ENCODE measurements at regions not wholly inside any gene's neighbourhood (a gene's known extent, or its start where the extent isn't known, plus 50 kb on each side); places are given as distances from the start of the nearest gene placed in this dataset.

DNA sequence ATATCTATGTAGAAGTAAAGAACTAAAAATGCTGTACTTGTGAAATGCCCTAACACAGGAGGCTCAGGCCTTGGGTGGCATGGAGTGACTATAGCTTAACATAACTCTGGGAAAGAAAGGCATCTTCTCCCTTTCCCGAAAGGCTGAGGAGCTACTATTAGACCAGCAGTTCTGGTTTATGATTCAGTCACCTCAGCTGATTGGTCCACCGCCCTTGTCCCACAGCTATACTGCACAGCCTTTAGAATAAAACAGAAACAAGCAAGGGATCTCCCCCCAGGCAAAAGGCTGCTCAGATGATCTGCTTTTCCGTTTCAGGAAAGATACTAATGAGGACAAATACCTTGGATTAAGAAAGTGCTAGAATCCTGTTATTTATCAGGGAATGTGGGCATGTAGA lies 171.3 kb downstream of the SNCA start:
- DNase-seq (ENCODE audit: low read depth in 4 of 4, low spot score in 1 of 4), result no peak

DNA sequence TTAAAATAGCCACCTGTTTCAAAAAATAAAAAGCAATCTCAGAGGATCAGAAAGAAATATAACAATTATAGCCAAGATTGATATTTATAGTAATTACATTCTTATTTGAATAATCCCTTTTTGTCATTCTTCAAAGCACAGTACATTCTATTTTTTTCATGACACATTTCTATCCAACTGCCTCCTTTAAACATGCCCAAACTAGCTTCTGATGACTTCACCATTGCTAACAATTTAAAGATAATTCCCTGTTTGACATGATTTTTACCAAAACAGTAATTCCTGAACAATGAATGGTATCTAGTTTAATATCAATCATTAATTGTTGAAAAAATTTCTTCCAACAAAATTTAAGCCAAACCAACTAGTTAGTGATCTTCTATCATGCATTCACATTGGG lies 172.4 kb downstream of the SNCA start:
- no peak for DNase-seq (ENCODE audit: low read depth in 4 of 4, low spot score in 1 of 4)

DNA sequence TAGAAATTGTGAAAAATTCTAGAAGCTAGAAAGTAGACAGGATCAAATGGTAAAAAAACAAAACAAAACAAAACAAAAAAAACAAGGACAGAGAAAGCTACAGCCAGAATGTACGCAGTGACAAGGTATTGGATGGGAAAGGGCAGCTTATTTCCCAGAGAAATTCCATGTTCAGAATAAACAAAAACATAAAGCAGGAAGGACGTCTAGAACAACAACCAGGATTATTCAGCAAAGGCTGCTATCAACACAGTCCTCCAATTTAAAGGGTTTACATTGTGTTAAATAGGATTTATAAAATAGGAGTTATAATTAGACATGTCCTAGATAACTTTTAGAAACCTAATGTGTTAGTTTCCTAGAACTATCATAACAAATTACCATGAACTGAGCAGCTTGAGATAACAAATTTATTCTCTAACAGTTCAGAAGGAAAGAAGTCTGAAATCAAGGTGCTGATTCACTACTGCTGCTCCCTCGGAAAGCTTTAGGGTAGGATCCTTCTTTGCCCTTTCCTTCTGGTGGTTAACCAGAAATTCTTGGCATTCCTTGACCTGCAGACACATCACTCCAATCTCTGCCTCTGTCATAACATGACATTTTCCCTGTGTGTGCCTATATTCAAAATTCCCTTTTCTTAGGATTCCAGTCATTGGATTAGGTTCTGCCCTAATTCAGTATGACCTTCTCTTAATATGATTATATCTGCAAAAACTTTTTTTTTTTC lies 175.6 kb downstream of the SNCA start:
- DNase-seq (ENCODE audit: low read depth in 4 of 4, low spot score in 1 of 4), result no peak

DNA sequence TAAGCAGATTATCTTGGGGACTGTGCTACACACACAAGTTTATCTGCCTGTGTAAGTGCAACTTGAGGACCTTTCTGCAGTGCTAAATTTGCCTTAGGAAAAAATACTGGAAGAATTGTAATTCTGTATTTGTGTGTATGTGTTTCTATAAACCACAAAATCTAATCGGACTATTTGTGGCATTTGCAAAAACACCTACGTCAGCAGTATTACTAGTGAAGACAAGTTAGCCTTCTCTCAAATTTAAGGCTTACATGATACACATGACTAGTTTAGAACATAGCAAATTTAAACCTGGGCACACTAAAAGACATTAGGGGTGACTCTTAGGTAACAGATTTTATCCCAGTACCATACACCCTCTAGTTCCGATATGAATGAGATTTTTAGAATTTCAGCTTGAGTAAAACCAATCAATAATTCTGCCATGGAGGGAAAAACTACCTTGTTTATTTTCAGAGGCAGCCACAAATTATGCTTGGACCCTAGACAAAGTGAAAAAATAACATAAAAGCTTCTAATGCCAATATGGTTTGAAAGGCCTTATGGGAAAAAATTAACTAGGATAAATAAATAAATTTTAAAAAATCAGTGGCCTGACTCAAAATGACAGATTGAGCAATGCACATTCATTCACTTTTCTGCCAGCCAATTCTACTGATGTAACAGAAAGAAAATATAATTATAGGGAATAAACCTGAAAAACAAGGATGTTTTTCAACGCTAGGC lies 176.4 kb downstream of the SNCA start:
- DNase-seq (ENCODE audit: low read depth in 4 of 4, low spot score in 1 of 4), result no peak

DNA sequence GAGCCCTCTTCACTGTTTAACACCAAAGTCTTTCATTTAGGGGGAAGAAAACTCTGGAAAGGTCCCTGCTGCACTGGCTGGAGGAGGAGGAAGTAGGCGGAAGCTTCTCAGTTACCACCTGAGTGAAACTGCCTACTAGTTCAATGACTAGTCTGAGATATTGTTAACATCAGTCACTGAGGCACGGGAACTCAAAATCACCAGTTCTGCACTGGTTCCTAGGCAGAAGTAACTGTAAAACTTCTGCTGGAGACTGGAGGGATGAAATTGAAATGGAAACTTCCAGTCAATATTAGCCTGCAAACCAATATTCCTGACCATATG lies 178.3 kb downstream of the SNCA start:
- no peak for DNase-seq (ENCODE audit: low read depth in 4 of 4, low spot score in 1 of 4)

DNA sequence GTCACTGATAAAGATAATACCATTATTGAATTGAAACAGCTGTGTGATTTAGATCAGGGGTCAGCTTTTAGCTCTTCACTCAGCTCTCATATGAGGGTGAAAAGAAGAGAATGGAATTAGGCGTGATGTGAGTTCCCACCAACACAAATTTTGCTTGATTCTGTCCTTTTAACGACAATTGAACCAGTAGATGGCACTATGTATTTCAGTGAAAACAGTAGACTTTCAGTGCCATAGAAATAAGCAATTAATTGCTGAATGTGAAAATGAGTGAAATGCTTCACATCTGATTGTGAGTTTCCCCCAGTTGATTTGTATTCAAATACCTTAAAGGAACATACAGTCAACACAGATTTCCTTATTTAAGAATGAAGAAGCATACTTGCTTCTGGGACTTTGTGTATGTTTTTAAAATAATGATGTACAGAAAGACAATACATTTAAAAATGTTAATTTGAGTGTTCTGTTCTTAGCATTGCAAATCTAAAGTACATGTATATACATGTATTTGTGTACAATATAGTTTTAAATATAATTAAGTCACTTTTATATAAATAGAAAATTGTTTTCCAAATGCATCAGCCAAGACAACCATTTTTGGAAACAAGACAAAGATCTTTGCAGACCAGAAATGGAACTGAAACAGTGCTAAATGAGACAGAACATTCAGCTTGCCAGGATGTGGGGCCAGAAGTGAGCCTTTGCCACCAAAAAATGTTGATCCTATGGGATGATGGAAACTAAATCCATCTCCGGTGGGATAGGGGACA lies 178.8 kb downstream of the SNCA start:
- DNase-seq (ENCODE audit: low read depth in 4 of 4, low spot score in 1 of 4), result no peak

GRCh38 chr4:89653012-89653411 lies 183.9 kb downstream of the SNCA start:
- no peak for DNase-seq (ENCODE audit: low read depth in 4 of 4, low spot score in 1 of 4)

DNA sequence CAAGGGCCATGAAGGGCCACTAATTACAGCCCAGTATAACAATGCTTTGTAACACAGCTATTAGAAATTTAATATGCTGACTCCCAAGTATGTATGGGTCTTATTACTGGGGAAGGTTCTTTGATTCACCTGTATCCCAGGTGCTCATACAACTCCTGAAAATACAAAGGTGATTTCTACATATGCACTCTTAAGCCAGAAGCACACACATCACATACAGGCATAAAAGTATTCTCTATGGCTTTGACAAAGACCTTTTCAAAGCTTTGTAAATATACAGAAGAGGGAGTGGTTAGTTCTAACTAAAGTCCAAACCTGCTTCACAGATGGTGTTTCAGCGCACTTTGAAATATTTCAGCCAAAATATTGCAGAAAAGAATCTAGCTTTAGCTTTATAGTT lies 191.5 kb downstream of the SNCA start:
- no peak for DNase-seq (ENCODE audit: low read depth in 4 of 4, low spot score in 1 of 4)

GRCh38 chr4:89641367-89641687 lies 195.6 kb downstream of the SNCA start:
- no peak for DNase-seq (ENCODE audit: low read depth in 4 of 4, low spot score in 1 of 4)

DNA sequence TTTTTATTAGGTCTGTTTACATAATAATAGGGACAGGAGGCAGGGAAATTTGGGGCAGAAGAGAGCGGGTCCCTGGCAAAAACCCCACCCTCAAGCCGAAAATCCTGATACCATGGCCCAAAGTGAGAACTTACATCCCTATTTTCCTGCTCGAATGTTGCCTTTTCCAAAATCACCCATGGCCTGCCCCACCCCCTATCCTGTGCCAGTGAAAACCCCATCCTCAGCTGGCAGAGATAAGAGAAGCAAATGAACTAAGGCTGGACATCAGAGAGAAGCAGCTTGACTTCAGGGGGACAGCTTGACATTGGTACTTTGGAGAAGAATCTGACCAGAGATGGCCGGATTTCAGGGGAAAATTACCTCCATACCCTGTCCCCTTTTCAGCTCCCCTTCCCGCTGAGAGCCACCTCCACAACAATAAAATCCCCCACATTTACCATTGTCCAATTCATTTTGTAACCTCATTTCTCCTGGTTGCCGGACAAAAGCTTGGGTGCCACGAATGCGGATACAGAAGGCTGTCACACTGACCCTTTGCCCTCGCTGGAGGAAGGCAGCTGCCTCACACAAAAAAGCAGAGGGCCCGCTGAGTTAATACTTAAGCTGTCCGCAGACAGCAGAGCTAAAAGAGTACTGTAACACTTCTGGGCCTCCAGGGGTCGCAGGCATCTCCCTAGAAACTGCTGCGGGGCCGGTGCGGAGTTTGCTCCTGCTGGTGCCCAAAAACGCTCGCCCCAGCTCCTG lies 196.2 kb downstream of the SNCA start:
- DNase-seq (ENCODE audit: low read depth in 4 of 4, low spot score in 1 of 4), result no peak

- no peak for DNase-seq (ENCODE audit: low read depth in 4 of 4, low spot score in 1 of 4)
These were observed 197.6 kb downstream of the SNCA start for GRCh38 chr4:89639395-89639794.

DNA sequence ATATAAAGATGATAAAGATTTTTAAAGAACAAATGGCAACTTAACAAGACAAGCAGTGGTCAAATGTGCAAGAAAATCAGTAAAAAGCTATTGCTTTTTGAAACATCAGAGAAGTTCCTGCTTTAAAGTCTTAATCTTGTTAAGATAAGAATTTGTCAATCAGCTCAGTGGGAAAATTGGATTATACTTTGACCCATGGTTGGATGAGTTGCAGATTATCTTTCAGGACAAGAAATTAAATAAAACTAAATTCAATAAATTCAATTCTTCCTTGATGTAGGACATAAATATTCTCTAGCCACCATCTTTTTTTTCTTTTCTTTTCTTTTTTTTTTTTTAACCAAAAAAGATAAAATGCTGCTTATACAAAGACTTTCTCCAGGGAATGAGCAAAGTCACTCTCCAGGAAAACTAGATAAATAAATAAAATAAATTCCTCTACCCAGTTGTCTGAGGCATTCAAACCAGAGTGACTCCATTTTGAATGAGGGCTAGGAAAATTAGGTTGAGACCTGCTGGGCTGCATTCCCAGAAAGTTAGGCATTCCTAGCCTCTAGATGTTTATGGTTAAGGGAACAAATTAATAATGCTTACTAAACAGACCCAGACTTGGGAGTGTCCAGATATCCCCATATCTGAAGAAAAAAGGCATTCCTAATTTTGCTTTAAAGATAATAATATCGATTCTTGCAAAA lies 211.2 kb downstream of the SNCA start:
- no peak for DNase-seq (ENCODE audit: low read depth in 4 of 4, low spot score in 1 of 4)

DNA sequence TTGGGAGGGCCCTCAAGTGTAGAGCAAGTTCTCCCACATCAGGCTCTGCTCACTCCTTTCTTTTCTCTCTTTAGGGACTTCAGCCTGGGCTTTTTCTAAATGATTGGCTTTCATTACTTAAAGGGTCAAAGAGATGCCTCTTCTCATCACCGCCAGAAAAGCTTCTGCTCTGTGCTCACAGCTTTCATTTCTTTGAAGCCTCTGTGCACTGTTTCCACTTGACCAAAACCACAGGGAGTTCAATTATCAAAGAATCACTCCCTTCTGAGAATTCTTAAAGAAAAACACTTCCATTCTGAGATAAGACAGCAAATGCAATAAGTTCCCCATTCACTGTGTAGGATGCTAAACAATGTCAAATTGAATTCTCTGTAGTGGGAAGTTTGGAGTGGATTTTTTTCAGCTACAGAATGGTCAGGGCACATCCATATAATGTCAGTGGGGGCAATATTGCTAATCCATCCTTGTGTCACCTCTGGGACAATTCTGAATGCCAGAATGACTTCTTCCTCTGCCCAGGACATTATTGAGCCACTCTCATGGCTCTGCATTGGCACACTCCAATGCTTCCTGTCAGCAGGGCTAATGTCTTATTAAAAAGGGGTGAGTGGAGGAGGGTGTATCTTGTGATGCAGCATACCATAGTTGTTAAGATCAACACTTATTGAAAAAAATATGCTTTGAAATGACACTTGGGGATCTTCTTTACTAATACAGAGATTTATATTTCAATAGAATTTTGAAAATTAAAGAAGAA lies 217.6 kb downstream of the SNCA start:
- no peak for DNase-seq (ENCODE audit: low read depth in 4 of 4, low spot score in 1 of 4)

- DNase-seq (ENCODE audit: low read depth in 4 of 4, low spot score in 1 of 4), result no peak
These were observed 218.8 kb downstream of the SNCA start for GRCh38 chr4:89618151-89618550.

- DNase-seq (ENCODE audit: low read depth in 4 of 4, low spot score in 1 of 4), result no peak
These were observed 219.6 kb downstream of the SNCA start for GRCh38 chr4:89617317-89617716.

- no peak for DNase-seq (ENCODE audit: low read depth in 4 of 4, low spot score in 1 of 4)
These were observed 220.6 kb downstream of the SNCA start for GRCh38 chr4:89616382-89616781.

DNA sequence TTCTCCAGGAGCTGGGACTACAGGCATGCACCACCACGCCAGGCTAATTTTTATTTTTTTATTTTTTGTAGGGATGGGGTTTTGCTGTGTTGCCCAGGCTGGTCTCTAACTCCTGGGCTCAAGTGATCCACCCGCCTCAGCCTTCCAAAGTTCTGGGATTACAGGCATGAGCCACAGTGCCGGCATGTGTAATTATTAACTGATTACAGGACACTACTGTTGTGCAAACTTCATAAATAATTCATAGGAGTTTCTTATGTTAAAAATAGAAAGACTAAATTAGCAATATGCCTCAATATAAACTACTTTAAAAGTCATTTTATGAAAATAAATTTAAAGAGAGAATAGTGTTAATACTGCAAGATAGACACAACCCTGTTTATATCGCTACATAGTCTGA lies 221.9 kb downstream of the SNCA start:
- DNase-seq (ENCODE audit: low read depth in 4 of 4, low spot score in 1 of 4), result no peak

GRCh38 chr4:89614155-89614554 lies 222.8 kb downstream of the SNCA start:
- no peak for DNase-seq (ENCODE audit: low read depth in 4 of 4, low spot score in 1 of 4)

DNA sequence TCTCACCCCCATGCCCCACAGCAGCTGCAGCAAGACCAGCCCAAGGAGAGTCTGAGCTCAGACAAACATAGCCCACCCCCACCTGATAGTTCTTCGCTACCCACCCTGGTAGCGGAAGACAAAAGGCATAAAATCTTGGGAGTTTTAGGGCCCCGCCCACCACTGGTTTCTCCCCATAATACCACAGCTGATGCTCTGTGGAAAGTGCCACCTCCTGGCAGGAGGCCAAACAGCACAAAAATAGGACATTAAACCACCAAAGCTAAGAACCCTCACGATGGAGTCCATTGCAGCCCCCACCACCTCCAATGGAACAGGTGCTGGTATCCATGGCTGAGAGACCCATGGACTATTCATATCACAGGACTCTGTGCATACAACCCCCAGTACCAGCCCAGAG lies 226.7 kb downstream of the SNCA start:
- DNase-seq (ENCODE audit: low read depth in 4 of 4, low spot score in 1 of 4), result no peak

GRCh38 chr4:89609756-89610155 lies 227.2 kb downstream of the SNCA start:
- no peak for DNase-seq (ENCODE audit: low read depth in 4 of 4, low spot score in 1 of 4)

All from stimulated activated CD4-positive, alpha-beta T cell treated with anti-CD3 and anti-CD28 coated beads, Interleukin-1b, Interleukin-23, amount 100 ng/mL, for 24 hours (primary cell).